ENCODE measurements at regions not wholly inside any gene's neighbourhood (a gene's known extent, or its start where the extent isn't known, plus 50 kb on each side); places are given as distances from the start of the nearest gene placed in this dataset.

GRCh38 chr5:167936944-167937634 is 354.4 kb upstream of the WWC1 start:
- TF ChIP-seq EZH2 (IDR thresholded peaks at IDR 0.05; ENCODE audit: low read length): no peak
- no peak for TF ChIP-seq CTCF (optimal IDR thresholded peaks at IDR 0.05 in 1 of 3, IDR thresholded peaks at IDR 0.05 in 1 of 3, conservative IDR thresholded peaks at IDR 0.05 in 1 of 3; ENCODE audit: extremely low read depth in 1 of 3, insufficient read depth in 2 of 3, low read length in 3 of 3)

All from keratinocyte (primary cell).